Astrocyte of the spinal cord (primary cell): ENCODE measurements at regions not wholly inside any gene's neighbourhood (a gene's known extent, or its start where the extent isn't known, plus 50 kb on each side); places are given as distances from the start of the nearest gene placed in this dataset.
A peak's percentile ranks its signal among the peaks of the same experiment; 100 is the strongest.

Experiments used
- DNase-seq: peaks from one replicate; pipeline ENCODE4 v3.0.0; 2011; ENCODE audit warnings: low read depth, low spot score
- H3K4me3 ChIP-seq: 2 replicates; pipeline ENCODE4 v1.5.1; 2011; ENCODE audit warnings: low read depth, mild to moderate bottlenecking, low read length, moderate library complexity
- CTCF ChIP-seq: IDR thresholded peaks from 2 replicates; pipeline ENCODE4 v1.5.1; 2012; ENCODE audit warnings: low read depth, mild to moderate bottlenecking, low read length, inconsistent platforms
- in situ Hi-C: cut with HindIII; loops from 2 replicates; pipeline ENCODE4 v1.10.0; 2017; ENCODE audit warnings: low sequenced_read_pairs

- peak overlapping the region; percentile 55 for H3K4me3 ChIP-seq
- no peak for TF ChIP-seq CTCF
- DNase-seq: peak; percentile 26
- in situ Hi-C loops: no loop called here
Measured at GRCh38 chr1:243917863-243918565, 68.0 kb upstream of the AKT3 start.

DNA sequence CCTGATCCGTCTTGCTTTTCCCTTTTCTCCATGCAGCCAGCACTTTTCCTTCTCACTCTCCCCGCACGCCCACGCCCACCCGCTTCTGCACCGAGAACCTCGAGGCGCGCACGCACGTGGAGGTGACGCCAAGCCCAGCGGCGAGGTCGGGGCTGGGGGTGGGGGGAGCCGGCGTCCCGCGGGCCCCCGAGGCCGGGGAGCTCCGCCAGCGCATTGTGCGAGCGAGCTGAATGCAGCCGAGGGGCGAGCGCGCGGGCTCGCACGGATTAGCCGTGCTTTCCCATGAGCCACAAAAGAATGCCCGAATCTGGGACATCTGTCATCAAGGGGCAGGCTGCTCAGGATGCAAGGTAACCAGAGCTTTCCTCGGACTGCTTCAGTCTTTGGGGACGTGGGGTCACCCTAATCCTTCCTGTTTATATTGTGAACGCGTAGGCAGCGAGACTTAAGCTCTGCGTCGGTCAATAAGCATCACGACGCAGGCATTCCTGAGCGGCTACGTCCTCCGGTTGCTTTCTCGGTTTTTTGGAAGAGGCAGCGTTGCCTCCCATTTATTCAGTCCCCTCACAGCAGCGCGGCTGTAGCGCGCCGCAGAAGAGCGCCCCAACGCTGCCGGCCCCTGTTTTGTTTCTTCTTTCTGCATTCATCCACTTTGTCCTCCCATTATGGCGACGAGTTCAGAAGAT lies 67.3 kb upstream of the AKT3 start:
- in situ Hi-C loops: no loop called here
- TF ChIP-seq CTCF: peak; percentile 10

DNA sequence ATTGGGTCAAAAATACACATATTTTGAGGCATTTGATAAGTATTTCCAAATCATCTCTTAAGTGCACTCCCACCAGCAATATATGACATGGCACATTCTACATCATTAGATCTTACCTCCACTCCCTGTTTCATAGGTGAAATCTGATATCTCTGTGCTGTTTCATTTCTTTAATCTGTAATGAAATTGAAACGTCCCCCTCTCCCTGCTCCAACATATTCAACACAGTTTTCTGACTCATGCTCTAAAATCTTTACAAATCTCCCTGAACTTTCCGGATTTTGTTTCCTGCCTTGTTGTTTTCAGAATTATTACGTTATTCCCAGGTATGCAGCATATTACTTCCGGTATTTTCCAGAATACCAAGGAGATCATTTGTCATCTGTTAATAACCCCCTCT lies 66.1 kb upstream of the AKT3 start:
- DNase-seq: no peak
- TF ChIP-seq CTCF: no peak
- in situ Hi-C loops: no loop called here
- no peak overlapping the region for H3K4me3 ChIP-seq

More for the DNA sequence above, 67.3 kb upstream of the AKT3 start:
- peak; percentile 75 for DNase-seq
- peak overlapping the region; percentile 55 for H3K4me3 ChIP-seq

DNA sequence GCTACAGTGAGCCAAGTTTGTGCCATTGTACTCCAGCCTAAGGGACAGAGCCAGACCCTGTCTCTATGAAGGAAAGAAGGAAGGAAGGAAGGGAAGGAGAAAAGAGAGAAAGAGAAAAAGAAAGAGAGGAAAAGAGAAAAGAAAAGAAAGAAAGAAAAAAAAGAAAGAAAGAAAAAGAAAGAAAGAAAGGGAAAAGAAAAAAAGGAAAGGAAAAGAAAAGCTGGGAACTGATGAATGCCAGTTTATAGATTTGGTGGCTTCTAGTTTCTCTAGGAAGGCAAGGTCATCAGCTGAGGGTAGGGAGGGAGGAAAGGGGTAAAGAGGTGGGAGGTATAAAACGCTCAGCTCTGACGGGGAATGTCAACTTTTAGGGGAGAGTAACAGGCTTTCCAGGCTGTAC lies 62.3 kb upstream of the AKT3 start:
- no peak for DNase-seq
- H3K4me3 ChIP-seq: no peak overlapping the region
- no peak for TF ChIP-seq CTCF
- in situ Hi-C loops: no loop called here

GRCh38 chr1:243910607-243911006 lies 60.6 kb upstream of the AKT3 start:
- DNase-seq: no peak
- TF ChIP-seq CTCF: no peak
- in situ Hi-C loops: no loop called here
- H3K4me3 ChIP-seq: no peak overlapping the region

DNA sequence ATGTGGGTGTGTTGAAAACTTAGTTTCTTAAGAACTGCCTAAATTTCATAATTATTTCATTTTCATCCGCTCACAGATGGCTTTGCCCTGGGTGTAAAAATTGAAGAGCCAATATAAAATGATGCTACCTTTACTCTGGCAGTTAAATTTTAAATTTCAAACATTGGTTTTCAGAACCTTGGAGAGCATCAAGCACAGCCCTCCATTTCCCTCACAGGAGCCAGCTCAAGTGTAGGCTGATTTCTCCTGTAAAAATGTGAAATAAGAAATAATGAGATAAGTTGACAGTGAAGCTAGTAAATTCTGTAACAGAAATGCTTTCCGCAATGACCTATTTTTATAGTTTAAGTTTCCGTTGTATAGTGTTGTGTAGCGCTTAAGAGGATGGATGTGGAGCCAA lies 53.9 kb upstream of the AKT3 start:
- DNase-seq: peak; percentile 48
- no peak overlapping the region for H3K4me3 ChIP-seq
- in situ Hi-C loops: no loop called here
- TF ChIP-seq CTCF: no peak
